Loucy (cell line): ENCODE measurements at regions not wholly inside any gene's neighbourhood (a gene's known extent, or its start where the extent isn't known, plus 50 kb on each side); places are given as distances from the start of the nearest gene placed in this dataset.

ENCODE experiments used
- CTCF ChIP-seq: fragments of 200-600 bp; sonication (generic); conservative IDR thresholded peaks from 2 replicates; pipeline ENCODE4 v1.5.1; 2014; ENCODE audit warnings: mild to moderate bottlenecking, antibody characterized with exemption, low read length
- EZH2phosphoT487 ChIP-seq: fragments of 200-600 bp; IDR thresholded peaks from 2 replicates; pipeline ENCODE4 v1.6.1; 2018; ENCODE audit warnings: antibody characterized with exemption, mild to moderate bottlenecking, moderate library complexity, borderline replicate concordance

- TF ChIP-seq CTCF (no peak), EZH2phosphoT487 (no peak)
Observed at GRCh38 chr6:27178407-27178730, 69.1 kb upstream of the PRSS16 start.
